Activated gamma-delta T cell (primary cell): ENCODE measurements at regions not wholly inside any gene's neighbourhood (a gene's known extent, or its start where the extent isn't known, plus 50 kb on each side); places are given as distances from the start of the nearest gene placed in this dataset.

Experiments used
- DNase-seq: peaks from one replicate; lab custom pipeline; 2025; lab: John Stamatoyannopoulos, UW

DNA sequence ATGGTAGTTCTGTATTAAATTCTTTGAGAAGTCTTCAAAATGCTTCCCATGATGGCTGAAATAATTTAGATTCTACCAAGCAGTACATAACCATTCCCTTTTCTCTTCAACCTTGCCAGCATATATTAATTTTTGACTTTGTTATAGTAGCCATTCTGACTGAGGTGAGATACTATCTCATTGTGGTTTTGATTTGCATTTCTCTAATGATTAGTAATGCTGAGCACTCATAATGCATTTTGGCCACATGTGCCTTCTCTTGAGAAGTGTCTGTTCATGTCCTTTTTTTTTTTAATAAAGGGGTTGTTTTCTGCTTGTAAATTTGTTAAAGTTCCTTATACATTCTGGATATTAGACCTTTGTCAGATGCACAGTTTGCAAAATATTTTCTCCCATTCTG is 173.9 kb downstream of the CALCRL start:
- no peak for DNase-seq

DNA sequence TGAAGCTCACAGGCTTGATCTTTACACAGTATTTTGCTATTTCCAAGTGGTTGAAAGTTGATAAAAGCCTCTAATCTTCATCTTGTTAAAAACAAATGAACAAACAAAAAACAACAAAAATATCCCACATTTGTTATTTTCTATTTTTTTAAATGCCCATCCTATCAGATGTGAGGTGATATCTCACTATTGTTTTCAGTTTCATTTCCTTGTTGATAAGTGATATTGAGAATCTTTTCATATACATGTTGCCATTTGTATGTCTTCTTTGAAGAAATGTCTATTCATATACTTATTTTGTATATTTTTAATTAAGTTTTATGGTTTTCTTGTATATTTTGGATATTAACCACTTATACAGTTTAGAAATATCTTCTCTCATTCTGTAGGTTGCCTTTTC is 175.8 kb downstream of the CALCRL start:
- no peak for DNase-seq

GRCh38 chr2:187271825-187272224 is 176.2 kb downstream of the CALCRL start:
- no peak for DNase-seq

DNA sequence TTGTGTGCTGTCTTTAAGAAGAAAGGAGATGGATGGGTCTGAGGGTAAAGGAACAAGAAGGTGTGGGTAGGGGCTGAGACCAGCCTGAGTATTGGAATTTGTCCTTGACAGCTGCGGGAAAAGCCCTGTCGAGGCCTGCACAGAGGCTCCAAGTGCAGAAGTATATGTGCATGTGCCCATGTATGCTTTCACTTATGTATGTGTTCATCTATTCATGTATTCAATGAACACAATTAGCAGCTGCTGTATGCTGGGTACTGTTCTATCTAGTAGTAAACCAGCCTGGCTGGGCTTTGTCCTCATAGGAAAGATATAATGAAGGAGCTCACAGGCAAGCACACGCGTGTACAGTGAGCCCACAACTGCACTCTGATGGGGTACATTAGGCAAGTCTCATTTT is 181.4 kb downstream of the CALCRL start:
- no peak for DNase-seq

GRCh38 chr2:187266147-187266546 is 181.9 kb downstream of the CALCRL start:
- DNase-seq = no peak

- no peak for DNase-seq
Measured at GRCh38 chr2:187264612-187265011, 183.4 kb downstream of the CALCRL start.

GRCh38 chr2:187263675-187264560 is 184.1 kb downstream of the CALCRL start:
- DNase-seq = no peak

- no peak for DNase-seq
Measured at GRCh38 chr2:187261705-187262104, 186.3 kb downstream of the CALCRL start.

GRCh38 chr2:187252063-187252462 is 196.0 kb downstream of the CALCRL start:
- no peak for DNase-seq

GRCh38 chr2:187250137-187250536 is 197.9 kb downstream of the CALCRL start:
- no peak for DNase-seq

DNA sequence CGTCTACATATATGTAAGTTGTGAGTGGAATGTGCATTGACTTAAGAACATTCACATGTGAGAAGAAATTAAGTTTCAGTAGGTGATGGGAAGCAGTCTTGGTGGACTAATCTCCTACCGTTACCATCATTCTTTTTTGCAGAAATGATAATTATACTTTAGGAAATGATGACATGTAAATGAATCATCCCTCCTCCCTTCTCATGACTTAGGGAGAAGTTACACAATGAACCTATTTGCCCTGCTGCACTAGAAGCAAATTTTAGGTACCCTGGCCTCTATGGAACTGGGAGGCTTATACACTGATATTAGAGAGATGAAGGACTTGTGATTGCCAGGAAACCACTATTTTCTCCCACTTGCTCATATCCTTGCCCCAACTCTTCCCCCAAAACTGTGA is 214.2 kb downstream of the CALCRL start:
- no peak for DNase-seq

DNA sequence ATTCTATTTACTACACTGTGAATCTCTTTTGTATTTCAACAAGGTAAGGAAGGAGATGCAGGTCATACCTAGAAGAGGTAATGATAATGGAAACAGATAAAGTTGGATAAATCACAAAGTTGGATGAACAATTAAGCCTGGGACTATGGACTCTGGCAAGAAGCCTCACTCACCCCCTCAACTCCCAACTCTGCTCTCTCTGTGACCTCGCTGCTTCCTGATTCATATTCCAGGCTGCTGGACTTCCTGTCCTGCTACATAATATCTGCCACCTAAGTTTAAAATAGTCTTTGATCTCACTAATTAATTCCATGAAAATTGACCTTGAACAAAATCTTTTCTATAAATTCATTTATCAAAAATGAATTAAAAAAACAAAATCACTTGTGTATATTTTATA is 215.3 kb downstream of the CALCRL start:
- DNase-seq = no peak

GRCh38 chr2:187230088-187230487 is 218.0 kb downstream of the CALCRL start:
- no peak for DNase-seq

DNA sequence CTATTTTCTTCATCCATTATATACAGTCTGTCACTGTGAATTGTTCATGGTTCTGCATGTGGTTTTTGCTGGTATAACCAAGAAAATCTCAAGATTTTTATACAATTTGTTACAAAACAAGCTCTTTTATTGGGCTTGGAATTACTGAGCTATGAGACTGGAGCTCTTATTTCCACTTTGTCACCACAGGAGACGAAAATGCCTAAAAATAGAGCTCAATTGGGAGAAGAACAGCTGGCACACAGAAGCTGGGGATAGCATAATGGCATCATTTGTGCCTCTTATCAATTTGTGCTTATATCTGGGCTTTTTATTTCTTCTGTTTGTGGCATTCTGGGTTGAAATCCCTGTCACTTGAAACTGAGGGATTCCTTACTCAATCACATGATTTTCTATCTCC is 219.1 kb downstream of the CALCRL start:
- no peak for DNase-seq

DNA sequence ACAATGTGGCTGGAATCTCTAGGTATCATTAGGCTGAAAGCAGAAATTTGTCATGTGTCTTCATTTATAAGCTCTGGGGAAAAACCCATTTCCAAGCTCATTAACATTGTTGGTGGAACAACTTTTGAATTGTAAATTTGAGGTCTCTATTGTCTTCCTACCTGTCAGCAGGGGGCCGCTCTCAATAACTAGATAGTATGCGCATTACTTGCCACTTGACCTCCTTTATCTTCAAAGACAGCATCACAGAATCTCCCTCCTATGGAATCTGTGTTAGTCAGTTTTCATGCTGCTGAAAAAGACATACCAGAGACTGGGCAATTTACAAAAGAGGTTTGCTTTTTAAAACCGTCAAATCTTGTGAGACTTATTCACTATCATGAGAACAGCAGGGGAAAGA is 223.1 kb downstream of the CALCRL start:
- no peak for DNase-seq

DNA sequence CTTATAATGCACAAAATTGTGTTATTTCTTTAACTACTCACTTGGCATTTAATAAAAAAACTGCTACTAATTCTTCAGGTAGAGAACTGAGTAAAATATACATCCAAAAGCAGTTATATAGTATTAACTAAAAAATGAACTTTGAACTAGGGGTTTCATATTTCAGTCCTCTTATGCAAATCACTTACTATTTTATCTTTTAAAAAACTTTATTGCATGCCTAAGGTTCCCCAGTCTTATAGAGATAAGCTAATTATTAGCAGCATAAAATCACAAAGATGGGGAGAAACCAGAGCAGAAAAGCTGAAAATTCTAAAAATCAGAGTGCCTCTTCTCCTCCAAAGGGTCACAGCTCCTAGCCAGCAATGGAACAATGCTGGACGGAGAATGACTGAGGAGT is 228.0 kb downstream of the CALCRL start:
- no peak for DNase-seq

DNA sequence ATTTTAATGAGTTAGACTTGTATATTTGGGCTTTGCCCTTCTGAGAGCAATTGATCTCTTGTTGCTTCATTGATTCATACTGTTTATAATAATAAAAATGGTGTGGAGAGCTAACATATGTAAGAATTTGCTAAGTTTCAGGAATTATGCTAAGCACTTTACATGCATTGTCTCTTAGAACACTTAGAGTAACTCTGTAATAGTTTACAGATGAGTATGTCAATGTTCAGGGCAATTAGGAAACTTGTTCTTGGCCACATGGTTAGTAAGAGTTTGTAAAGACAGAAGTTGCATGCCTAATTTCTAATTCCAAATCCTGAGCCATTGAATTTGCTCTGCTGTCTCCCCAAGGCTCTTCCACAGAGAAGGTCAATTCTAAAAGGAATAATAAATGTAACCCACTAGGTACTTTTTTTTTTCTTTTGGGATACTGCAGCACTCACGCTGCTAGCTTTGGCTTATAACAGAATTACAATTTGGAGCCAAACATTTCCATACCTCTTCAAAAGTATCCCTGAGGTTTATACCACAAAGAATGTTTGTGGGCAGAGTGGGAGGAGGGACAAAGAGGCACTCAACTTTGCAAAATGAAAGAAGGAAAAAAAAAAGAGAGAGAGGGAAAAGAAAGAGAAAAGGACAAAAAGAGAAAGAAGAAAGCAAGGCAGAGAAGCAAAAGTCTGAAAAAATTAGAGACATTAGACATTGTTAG is 232.4 kb downstream of the CALCRL start:
- DNase-seq = no peak

GRCh38 chr2:187214306-187214705 is 233.7 kb downstream of the CALCRL start:
- no peak for DNase-seq

GRCh38 chr2:187213798-187214197 is 234.3 kb downstream of the CALCRL start:
- no peak for DNase-seq

GRCh38 chr2:187210726-187211125 is 237.3 kb downstream of the CALCRL start:
- no peak for DNase-seq

- no peak for DNase-seq
Measured at GRCh38 chr2:187208199-187208785, 239.8 kb downstream of the CALCRL start.

- DNase-seq = no peak
Measured at GRCh38 chr2:187207126-187207525, 240.9 kb downstream of the CALCRL start.

DNA sequence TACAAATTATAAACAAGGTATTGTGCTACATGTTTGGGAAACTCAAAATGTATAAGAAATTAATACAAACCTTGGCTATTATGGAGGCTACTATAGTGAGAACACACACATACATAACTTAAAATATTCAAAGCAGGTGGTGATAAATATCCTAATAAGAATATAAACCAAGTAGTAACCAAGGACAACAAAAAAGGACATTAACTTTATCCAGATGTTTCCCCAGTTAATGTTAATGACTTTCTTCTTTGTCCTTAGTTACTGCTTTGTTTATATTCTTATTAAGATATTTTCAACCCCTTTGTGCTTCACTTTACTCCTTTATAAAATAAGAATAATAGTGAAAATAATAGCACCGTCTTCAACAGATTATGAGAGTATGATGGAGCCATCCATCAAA is 241.6 kb downstream of the CALCRL start:
- no peak for DNase-seq
